Stomach smooth muscle (tissue), 2 donors: ENCODE measurements at regions not wholly inside any gene's neighbourhood (a gene's known extent, or its start where the extent isn't known, plus 50 kb on each side); places are given as distances from the start of the nearest gene placed in this dataset.

Experiments used
- H3K27ac ChIP-seq: one replicate; pipeline ENCODE4 v1.7.0; 2013; ENCODE audit warnings: mild to moderate bottlenecking, low read length, inconsistent platforms
- H3K27me3 ChIP-seq, 2 donors: one replicate each; pipeline ENCODE4 v1.7.0; 2013; ENCODE audit warnings: low read length in 2 of 2; ENCODE audit not compliant: insufficient read depth in 2 of 2, control insufficient read depth in 1 of 2
- H3K36me3 ChIP-seq, 2 donors: one replicate each; pipeline ENCODE4 v1.7.0; 2013; ENCODE audit warnings: low read length in 2 of 2; ENCODE audit not compliant: control insufficient read depth in 2 of 2, insufficient read depth in 2 of 2
- H3K4me1 ChIP-seq: one replicate; pipeline ENCODE4 v1.7.0; 2013; ENCODE audit warnings: low read length; ENCODE audit not compliant: control insufficient read depth, insufficient read depth
- H3K4me3 ChIP-seq, 2 donors: one replicate each; pipeline ENCODE4 v1.7.0; 2013; ENCODE audit warnings: low read length in 2 of 2
- H3K9ac ChIP-seq, 2 donors: one replicate each; pipeline ENCODE4 v1.7.0; 2013; ENCODE audit warnings: low read length in 2 of 2, mild to moderate bottlenecking in 1 of 2
- H3K9me3 ChIP-seq, 2 donors: one replicate each; pipeline ENCODE4 v1.7.0; 2013; ENCODE audit warnings: low read length in 2 of 2; ENCODE audit not compliant: control insufficient read depth in 2 of 2
- donor health status: healthy.
- donor health status: Pancreatic carcinoma.

DNA sequence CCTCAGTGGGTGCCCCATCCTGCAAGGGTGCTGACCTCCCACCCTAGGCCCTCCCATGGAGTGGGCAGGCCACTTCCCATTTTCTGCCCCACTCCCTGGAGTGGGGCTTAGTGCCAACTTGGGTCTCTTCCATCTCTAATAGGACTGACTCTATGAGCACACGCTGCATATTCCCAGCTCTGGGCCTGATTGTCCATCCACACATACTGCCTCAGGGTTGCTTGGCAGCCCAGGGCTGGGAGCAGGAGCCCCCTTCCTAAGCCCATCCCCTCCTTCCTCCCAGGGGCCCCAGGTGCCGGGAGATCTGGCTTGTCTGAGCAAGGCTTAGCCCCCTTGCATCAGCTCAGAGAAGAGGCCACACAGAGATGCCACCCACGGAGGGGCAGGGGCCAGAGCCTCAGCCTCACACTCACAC, 55.1 kb downstream of the PJA1 start:
- no peak overlapping the region for H3K4me3 ChIP-seq
- H3K9me3 ChIP-seq: no peaks in the 10 kb centered on the region
- peaks cover 0 to 29% of the 10 kb centered on the region in 2 donors for H3K27me3 ChIP-seq
- no peaks in the 10 kb centered on the region for H3K36me3 ChIP-seq
- H3K4me1 ChIP-seq: peaks cover 3% of the 10 kb centered on the region
- no peak overlapping the region for H3K27ac ChIP-seq
- no peak overlapping the region for H3K9ac ChIP-seq

DNA sequence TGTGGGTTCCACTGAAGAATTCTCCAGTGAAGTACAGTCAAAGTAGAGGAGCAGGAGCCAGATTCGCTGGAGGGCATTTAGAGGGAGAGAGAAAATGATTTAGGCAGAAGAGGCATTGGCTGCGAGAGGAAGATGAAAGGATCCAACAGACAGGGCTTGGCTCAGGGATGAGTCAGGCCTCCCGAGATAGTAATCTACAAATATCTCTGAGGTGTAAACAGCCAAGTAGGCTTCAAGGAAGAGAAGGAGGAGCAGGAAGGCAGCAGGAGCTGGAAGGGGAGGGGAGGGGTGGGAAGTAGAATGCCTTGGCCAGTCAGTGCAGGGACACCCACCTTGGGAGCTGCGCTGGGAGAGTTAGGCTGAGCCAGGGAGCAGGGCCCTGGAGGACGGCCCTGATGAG, 55.5 kb downstream of the PJA1 start:
- Histone ChIP-seq H3K4me1 (peaks cover 3% of the 10 kb centered on the region), H3K36me3 (no peaks in the 10 kb centered on the region), H3K27ac (no peak overlapping the region), H3K4me3 (no peak overlapping the region), H3K9me3 (no peaks in the 10 kb centered on the region), H3K27me3 (peaks cover 0 to 27% of the 10 kb centered on the region in 2 donors), H3K9ac (no peak overlapping the region)

DNA sequence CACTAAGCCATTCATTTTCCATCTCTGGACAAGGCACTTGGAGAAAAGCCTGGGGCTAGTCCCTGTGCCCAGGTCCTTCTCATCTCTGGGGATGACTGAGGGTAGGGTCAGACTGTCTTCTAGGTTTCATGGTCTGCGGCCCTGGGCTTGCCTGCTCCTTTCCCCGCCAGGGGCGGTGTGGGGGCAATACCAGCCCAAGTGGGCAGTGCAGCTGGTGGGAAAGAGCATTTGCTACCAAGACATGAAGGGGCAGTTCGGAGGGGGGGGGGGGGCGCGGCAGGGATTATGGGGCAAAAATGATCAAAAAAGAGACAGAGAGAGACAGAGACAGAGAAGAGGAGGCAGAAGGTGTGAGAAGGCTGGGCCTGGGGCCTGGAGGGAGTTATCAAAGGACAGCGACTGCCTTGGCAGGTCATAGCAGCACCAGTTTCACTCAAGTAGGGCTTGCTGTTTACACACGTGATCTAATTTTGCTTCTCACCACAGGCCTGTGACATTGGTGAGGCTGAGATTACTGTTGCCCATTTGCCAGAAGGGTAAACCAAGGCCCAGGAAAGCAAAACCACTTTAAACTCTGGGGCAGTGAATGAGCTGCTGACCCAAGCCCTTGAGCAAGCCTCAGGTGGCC, 56.1 kb downstream of the PJA1 start:
- H3K4me1 ChIP-seq: peaks cover 3% of the 10 kb centered on the region
- peaks cover 0 to 31% of the 10 kb centered on the region in 2 donors for H3K27me3 ChIP-seq
- H3K4me3 ChIP-seq: no peak overlapping the region
- H3K36me3 ChIP-seq: no peaks in the 10 kb centered on the region
- H3K9ac ChIP-seq: no peak overlapping the region
- no peaks in the 10 kb centered on the region for H3K9me3 ChIP-seq
- no peak overlapping the region for H3K27ac ChIP-seq

DNA sequence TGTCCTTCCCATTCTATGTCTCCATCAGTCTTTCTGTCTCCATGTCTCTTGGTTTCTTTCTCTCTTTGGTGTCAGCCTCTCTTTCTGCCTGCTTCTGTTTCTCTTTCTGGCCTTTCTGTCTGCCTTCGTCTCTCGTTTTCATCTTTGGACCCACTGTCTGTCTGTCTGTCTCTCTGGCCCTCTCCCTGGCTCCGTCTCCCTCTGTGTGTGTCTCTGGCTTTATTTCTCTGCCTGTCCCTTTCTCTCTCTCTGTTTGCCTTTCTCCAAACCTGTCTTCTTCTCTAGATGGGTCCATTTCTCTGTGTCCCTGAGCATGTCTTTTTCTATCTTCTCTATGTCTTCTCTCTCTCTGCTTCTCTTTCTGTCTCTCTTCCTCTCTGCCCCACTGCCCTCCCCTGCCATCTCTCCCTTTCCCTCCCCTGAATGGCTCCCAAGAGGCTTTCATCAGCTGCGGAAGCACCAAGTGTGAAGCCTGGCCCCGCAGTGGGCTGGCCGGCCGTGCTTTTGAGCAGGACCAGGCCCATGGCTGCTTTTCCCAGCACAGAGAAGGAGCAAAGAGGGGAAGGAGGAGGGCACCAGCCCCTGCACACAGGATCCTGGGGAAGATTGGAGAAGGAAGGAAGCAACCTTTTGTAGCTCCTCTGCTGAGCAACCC, 57.4 kb downstream of the PJA1 start:
- Histone ChIP-seq H3K4me1 (peaks cover 3% of the 10 kb centered on the region), H3K4me3 (no peak overlapping the region), H3K9ac (no peak overlapping the region), H3K27me3 (peaks cover 0 to 25% of the 10 kb centered on the region in 2 donors), H3K36me3 (no peaks in the 10 kb centered on the region), H3K27ac (no peak overlapping the region), H3K9me3 (no peaks in the 10 kb centered on the region)

DNA sequence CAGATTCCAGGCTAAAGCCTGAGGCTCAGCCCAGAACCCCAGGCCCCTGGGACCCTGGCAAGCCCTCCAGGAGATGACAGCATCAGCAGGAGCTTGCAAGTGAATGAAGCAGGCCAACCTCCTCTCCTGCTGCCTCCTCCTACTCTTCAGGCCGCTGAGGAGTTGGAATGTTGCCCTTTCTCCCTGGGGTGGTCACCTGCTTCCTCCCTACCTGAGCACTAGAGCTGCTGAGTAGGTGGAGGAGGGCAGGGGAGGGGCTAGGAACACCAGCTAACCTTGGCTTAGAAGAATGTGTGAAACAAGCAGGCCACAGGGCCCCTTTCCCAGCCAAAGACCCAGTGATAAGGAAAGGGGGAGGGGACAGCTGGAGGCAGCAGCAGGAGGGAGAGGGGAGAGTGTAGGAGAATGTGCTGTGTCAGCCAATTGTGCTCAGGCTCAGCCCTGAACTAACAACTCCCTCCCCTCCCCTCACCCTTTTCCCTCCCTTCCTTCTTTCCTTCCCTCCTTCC, 58.0 kb downstream of the PJA1 start:
- Histone ChIP-seq H3K27ac (no peak overlapping the region), H3K36me3 (no peaks in the 10 kb centered on the region), H3K4me1 (peaks cover 3% of the 10 kb centered on the region), H3K9me3 (no peaks in the 10 kb centered on the region), H3K9ac (no peak overlapping the region), H3K4me3 (no peak overlapping the region), H3K27me3 (peaks cover 0 to 22% of the 10 kb centered on the region in 2 donors)

DNA sequence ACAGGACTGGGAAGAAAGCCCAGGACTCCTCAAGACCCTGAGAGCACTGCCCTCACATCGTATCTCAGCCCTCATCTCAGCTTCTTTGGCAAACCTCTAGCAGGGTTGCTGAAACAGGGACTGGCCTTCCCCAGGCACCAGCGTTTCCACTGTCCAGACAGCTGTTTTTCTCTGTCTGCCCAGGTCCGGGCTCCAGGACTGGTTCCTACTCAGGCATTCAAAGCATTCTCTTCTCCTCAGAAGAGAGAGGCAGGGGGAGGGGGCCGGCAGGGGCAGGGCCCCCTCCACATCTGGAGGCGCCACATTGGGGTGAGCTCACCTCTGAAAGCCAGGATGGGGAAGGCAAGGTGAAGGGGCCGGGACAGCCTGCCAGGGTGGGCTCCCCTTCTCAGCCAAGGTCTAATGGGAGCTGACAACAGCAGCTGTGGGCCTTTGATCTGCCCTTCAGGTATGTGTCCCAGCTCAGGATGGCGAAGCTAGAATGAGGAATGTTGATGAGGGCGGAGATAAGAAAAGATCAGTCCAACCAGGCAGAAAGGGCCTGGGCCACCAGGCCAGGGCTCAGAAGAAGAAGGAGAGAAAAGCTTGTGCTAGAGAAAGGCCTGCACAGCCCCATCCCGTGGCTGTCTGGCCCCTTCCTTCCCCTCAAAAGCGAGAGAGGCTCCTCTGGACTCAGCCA, 60.4 kb downstream of the PJA1 start:
- Histone ChIP-seq H3K9ac (no peak overlapping the region), H3K9me3 (no peaks in the 10 kb centered on the region), H3K27ac (no peak overlapping the region), H3K27me3 (peaks cover 0 to 20% of the 10 kb centered on the region in 2 donors), H3K36me3 (no peaks in the 10 kb centered on the region), H3K4me3 (no peak overlapping the region), H3K4me1 (peaks cover 3% of the 10 kb centered on the region)

DNA sequence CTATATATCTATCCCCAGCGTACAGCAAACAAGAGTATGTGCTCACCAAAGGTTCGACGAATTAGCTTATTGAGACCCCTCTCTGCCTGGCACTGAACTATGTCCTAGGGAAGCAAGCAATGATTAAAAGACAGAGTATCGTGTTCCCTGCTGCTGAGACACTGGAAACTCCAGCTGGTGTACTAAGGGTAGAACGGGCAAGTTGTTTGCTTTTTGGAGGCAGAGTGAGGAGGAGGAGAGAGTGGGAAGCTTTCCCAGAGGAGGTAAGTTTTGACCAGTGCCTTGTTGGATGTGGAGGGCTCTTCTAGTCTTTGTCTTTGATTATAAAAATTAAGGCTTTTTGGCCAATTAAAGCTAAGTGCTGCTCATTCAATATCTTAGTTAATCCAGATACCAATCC, 61.7 kb downstream of the PJA1 start:
- no peaks in the 10 kb centered on the region for H3K4me1 ChIP-seq
- peaks cover 0 to 16% of the 10 kb centered on the region in 2 donors for H3K27me3 ChIP-seq
- H3K4me3 ChIP-seq: no peak overlapping the region
- no peaks in the 10 kb centered on the region for H3K36me3 ChIP-seq
- no peak overlapping the region for H3K9ac ChIP-seq
- no peaks in the 10 kb centered on the region for H3K9me3 ChIP-seq
- H3K27ac ChIP-seq: no peak overlapping the region

DNA sequence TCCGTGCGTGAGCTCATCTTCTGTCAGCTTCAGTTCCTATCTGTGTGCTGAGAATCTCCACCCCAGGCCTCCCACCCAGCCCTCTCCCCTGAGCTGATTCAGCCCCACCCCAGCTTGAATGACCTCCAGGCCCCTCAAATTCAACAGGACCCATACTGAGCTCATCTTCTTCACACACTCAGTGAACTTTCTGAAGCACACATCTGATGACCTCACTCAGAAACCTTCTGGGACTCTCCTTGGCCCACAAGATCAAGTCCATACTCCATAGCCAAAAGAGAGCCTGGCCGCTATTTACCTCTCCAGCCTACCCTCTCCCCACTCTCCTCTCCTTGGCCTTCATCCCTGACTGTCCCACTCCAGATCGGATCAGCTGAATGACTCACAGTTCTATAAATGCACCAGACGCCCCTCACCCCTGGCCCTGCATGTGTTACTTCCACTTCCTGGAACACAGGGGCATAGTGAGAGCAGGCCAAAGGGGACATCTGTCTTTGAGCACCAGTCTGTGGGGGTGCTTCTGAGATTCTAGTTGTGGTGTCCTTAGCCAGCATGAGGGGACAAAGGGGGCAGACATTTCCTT, 62.5 kb downstream of the PJA1 start:
- no peak overlapping the region for H3K4me3 ChIP-seq
- H3K36me3 ChIP-seq: no peaks in the 10 kb centered on the region
- H3K27me3 ChIP-seq: peaks cover 0 to 12% of the 10 kb centered on the region in 2 donors
- no peaks in the 10 kb centered on the region for H3K9me3 ChIP-seq
- no peak overlapping the region for H3K27ac ChIP-seq
- H3K4me1 ChIP-seq: no peaks in the 10 kb centered on the region
- H3K9ac ChIP-seq: no peak overlapping the region

DNA sequence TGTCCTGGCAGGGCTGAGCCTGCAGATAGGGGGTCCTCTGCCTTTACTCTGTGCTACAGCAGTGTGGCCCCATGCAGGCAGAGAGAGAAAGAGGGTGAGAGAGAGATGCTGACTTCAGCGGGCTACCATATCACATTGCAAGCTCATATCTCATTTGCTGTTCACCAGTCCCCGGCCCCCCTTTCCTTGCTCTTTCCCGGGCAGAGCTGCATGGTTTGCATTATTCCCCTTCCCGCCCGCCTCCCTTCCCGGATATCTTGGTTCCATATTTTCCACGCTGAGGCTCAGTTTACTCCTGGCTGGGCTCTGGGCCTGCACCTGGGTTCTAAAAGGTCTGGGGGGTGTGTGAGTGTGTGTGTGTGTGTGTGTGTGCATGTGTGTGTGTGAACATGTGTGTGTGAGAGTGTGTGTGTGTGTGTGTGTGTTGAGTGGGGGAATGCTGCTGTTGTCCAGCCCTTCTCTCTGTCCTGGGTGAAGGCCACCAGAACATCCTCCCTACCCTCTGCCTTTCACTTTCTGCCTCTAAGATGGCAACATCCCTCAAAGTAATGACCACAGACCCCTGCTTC, 63.5 kb downstream of the PJA1 start:
- Histone ChIP-seq H3K9ac (no peak overlapping the region), H3K9me3 (no peaks in the 10 kb centered on the region), H3K27me3 (peaks cover 0 to 12% of the 10 kb centered on the region in 2 donors), H3K36me3 (no peaks in the 10 kb centered on the region), H3K4me1 (no peaks in the 10 kb centered on the region), H3K27ac (no peak overlapping the region), H3K4me3 (no peak overlapping the region)

DNA sequence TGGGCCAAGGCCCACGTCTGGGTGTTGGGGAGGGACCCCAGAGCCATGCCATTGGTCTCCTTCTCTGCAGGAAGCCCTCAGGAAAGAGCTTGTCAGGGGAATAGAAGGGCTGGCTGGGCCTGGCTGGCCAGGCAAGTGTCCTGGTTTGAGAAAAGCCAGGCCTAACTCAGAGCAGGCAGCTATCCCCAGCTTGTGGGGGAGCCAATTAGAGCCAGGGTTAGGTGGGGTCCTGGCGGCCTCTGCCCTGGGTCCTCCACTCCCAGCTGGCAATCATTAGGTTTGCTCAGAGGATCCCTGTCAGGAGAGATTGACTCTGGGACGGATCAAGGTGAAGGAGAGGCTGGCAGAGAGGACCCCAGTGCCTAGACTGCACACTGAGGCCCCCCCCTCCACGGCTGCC, 64.8 kb downstream of the PJA1 start:
- H3K27ac ChIP-seq: no peak overlapping the region
- H3K4me3 ChIP-seq: no peak overlapping the region
- peaks cover 0 to 11% of the 10 kb centered on the region in 2 donors for H3K27me3 ChIP-seq
- H3K36me3 ChIP-seq: no peaks in the 10 kb centered on the region
- H3K9me3 ChIP-seq: no peaks in the 10 kb centered on the region
- no peaks in the 10 kb centered on the region for H3K4me1 ChIP-seq
- no peak overlapping the region for H3K9ac ChIP-seq
